ENCODE measurements at regions not wholly inside any gene's neighbourhood (a gene's known extent, or its start where the extent isn't known, plus 50 kb on each side); places are given as distances from the start of the nearest gene placed in this dataset.
A peak's percentile ranks its signal among the peaks of the same experiment; 100 is the strongest.

- no peak for DNase-seq (ENCODE audit: low read depth)
- TF ChIP-seq CTCF (conservative IDR thresholded peaks at IDR 0.05; ENCODE audit: low read depth, low read length): no peak
- no peak overlapping the region for H3K4me3 ChIP-seq (ENCODE audit: low read depth, low read length)
Observed at GRCh38 chr1:222927031-222927430, 112.2 kb downstream of the DISP1 start.

DNA sequence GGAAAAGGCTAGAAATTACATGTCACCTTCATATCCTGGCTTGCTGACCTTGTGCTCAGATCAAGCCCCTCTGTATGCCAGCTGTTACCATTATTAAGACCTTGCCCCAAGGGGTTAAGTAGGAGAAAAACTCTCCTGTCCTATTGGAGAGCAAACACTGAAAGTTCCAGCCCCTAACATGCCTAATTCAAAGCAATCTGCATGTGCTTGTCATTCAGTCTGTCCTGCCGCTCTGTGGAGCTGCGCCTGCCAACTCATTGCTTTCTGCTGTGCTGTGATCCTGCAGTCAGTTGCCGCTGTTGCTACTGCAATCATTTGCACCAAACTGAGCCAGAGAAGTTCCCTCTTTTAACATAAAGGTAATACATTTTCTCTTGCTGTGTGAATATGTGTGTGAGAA is 113.4 kb downstream of the DISP1 start:
- peak; percentile 41 for TF ChIP-seq CTCF (conservative IDR thresholded peaks at IDR 0.05; ENCODE audit: low read depth, low read length)
- DNase-seq (ENCODE audit: low read depth): peak; percentile 88
- peak overlapping the region; percentile 47 for H3K4me3 ChIP-seq (ENCODE audit: low read depth, low read length)

- no peak for TF ChIP-seq CTCF (conservative IDR thresholded peaks at IDR 0.05; ENCODE audit: low read depth, low read length)
- no peak overlapping the region for H3K4me3 ChIP-seq (ENCODE audit: low read depth, low read length)
- DNase-seq (ENCODE audit: low read depth): no peak
Observed at GRCh38 chr1:222930070-222930469, 115.2 kb downstream of the DISP1 start.

DNA sequence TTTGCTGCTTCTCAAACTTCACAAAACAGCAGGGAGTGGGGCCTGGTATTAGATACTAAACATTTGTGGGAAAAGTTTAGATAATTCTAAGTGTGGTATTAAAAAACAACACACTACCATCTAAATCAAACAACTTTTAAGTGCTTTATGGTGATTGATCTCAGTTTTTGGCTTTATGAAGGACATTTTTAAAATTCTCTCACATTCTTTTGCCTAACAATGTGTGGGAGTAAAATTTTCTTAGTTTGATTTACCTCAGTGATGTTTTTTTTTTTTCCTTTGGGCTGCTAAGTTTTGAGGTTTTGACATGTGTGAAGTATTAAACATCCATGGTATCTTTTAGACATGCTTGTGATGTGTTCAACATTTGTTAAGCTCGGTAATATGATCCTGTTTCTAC is 116.2 kb downstream of the DISP1 start:
- TF ChIP-seq CTCF (conservative IDR thresholded peaks at IDR 0.05; ENCODE audit: low read depth, low read length): no peak
- peak; percentile 46 for DNase-seq (ENCODE audit: low read depth)
- H3K4me3 ChIP-seq (ENCODE audit: low read depth, low read length): no peak overlapping the region

DNA sequence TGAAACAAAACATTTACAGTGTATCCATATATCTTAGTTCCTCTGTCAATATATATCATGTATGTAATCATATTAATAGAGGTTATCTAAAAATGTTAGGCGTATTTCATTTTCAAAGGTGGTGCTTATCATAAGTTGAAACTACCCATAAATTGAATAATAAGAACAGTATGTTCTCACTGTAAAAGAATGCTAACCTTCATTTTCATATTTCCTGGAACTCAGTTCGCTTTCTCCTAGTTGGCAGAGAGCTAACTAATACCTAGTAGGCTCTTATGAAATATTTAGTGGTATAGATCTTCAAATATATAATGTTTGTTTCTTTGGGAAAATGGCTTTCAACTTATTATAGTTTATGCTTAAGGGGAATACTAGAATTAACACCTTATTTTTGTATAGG is 118.4 kb downstream of the DISP1 start:
- DNase-seq (ENCODE audit: low read depth): peak; percentile 57
- no peak for TF ChIP-seq CTCF (conservative IDR thresholded peaks at IDR 0.05; ENCODE audit: low read depth, low read length)
- no peak overlapping the region for H3K4me3 ChIP-seq (ENCODE audit: low read depth, low read length)

DNA sequence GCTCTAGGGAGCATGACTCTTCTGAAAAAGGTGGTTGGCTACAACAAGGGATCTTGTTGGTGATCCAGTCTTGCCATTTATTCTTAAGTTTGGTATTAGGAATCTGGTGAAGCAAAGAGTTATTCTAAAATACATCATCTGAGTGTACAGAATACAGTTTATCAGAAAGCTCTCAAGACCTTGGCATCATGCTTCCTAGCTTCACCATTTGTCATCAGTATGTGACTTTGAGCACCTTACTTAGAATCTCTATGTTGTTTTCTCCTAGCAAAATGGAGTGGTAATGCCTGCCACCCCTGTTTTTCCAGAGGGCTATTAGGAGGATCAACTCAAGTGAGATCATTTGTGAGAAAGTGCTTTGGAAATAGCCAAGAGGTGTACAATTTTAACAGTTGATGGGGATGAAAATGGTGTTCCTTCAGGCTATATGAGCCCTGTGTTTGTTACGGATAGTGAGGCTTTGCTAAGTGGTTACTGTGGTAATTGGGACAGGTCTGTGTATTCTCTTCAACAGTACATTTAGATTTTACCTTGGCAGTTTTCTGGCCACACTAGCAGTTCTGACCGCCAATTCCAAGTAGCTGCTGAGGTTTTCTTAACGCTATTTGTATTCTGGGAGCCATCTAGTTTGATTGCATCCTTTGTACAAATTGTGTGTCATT is 120.5 kb downstream of the DISP1 start:
- no peak for DNase-seq (ENCODE audit: low read depth)
- H3K4me3 ChIP-seq (ENCODE audit: low read depth, low read length): no peak overlapping the region
- no peak for TF ChIP-seq CTCF (conservative IDR thresholded peaks at IDR 0.05; ENCODE audit: low read depth, low read length)

DNA sequence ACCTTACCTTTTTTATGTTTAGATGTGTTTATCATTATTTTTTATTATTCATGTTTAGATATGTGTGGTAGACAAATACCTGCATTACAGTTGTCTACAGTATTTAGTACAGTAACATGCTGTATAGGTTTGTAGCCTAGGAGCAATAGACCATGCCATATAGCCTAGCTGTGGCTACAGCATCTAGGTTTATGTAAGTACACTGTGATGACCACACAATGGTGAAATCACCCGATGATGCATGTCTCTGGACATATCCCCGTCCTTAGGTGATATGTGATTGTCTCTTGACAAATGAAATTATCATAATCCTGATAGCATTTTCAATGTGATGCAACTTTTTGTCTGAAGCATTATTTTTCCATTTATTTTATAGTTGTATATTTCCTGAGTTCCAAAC is 121.2 kb downstream of the DISP1 start:
- DNase-seq (ENCODE audit: low read depth): no peak
- H3K4me3 ChIP-seq (ENCODE audit: low read depth, low read length): no peak overlapping the region
- TF ChIP-seq CTCF (conservative IDR thresholded peaks at IDR 0.05; ENCODE audit: low read depth, low read length): no peak
